HG03442 (cell line): ENCODE measurements at regions not wholly inside any gene's neighbourhood (a gene's known extent, or its start where the extent isn't known, plus 50 kb on each side); places are given as distances from the start of the nearest gene placed in this dataset.

ENCODE experiments used
- ATAC-seq: cut with Tn5 transposase; IDR thresholded peaks from one replicate; pipeline ENCODE4 v1.9.1; 2021; ENCODE audit warnings: mild to moderate bottlenecking, moderate library complexity; ENCODE audit not compliant: unreplicated experiment

DNA sequence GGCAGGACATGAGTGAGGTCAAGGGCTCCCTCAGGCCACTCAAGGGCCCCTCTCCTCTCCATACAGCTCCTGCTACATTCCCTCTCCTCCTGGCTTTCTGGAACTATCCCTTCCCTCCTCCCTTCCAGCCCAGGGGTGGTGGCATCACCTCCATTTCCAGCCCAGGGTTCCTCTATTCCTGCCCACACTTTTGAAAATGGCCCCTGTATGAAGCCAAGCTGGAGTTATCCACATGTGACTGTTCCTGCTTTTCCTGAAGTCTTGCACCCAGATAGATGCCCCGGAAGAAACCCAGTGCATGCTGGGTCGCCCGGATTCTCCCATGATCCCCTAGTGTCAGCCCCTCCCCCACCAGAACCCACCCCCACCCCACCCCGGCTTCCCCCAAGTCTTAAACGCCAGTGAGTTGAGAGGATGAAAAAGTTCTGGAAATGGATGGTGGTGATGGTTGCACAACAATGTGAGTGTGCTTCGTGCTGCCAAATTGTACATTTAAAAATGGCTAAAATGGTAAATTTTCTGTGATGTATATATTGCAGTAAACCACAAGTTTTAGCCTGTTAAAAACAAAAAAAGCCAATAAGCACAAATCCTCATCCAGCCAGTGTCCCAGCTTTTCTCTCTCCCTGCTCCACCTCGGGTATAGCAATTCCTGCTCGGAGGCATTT is 136.9 kb downstream of the SCARB1 start:
- ATAC-seq, result no peak

DNA sequence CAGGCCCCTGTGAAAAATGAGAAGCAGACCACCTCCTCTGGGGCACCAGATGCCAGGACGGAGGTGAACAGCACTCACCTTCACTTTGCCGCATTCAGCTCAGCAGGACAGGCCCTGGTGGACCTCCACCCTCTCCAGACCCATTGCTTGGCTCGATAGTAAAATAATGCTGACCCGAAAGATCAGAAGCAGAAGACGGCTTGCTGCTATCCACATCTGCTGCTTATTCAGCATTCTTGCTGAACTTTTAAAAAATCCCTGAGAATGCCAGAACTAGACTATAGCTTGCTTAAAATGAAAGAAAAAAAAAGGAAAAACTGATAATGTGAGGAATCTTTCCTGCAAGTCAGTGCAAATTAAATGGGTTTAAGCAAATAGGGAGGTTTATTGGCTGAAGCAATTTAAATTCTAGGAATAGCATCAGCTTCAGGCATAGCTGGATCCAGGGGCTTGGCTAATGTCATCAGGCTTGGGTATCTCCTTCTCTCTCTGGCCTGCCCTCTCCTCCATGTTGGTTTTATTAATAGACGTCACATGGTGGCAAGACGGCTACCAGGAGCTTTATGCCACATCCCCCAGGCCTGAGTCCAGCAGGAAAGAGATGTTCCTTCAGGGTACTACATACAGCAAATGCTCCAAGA is 137.9 kb downstream of the SCARB1 start:
- ATAC-seq, result no peak

GRCh38 chr12:124725099-124725498 is 138.6 kb downstream of the SCARB1 start:
- ATAC-seq, result no peak

DNA sequence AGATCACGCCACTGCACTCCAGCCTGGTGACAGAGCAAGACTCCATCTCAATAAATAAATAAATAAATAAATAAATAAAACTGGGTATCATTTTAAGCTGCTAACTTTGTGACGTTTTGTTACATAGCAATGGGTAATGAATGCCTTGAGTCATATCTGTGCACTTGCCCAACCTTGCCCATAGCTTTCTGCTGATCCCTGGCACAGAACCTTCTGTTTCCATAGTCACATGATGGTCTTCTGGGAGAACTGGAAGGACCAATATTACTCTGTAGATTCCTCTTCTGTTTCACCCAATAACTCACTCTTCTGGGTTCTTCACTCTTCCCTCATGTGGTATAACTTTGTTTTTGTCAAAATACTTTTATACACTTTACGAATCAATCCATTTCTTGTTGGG is 140.8 kb downstream of the SCARB1 start:
- no peak for ATAC-seq

GRCh38 chr12:124721501-124722162 is 142.0 kb downstream of the SCARB1 start:
- ATAC-seq, result no peak

- no peak for ATAC-seq
Measured at GRCh38 chr12:124720681-124721500, 142.8 kb downstream of the SCARB1 start.

GRCh38 chr12:124720004-124720680 is 143.5 kb downstream of the SCARB1 start:
- ATAC-seq, result no peak

GRCh38 chr12:124719231-124719630 is 144.4 kb downstream of the SCARB1 start:
- ATAC-seq, result no peak

DNA sequence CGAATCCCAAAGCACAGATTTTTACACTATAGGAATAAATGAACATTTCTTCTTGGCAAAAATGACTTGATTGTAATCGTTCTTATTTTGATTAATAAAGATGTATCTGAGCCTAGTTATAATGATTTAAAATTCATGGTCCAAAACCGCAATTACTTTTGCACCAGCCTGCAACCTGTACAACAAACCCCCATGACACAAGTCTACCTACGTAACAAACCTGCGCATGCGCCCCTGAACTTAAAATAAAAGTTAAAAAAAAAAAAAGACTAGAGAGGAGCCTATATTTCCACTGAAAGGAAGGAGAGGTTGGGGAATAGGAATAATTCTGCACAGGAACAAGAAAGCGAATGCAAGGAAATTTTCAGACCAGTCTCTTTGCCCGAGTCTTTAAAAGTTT is 145.2 kb downstream of the SCARB1 start:
- no peak for ATAC-seq

DNA sequence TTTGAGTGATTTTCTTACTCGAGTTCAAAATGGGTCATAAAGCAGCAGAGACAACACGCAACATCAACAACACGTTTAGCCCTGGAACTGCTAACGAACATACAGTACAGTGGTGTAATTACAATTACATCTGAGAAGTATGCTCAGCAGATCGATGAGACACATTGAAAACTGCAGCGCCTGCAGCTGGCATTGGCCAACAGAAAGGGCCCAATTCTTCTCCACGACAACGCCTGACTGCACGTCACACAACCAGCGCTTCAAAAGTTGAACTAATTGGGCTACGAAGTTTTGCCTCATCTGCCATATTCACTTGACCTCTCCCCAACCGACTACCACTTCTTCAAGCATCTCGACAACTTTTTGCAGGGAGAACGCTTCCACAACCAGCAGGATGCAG is 145.6 kb downstream of the SCARB1 start:
- no peak for ATAC-seq

DNA sequence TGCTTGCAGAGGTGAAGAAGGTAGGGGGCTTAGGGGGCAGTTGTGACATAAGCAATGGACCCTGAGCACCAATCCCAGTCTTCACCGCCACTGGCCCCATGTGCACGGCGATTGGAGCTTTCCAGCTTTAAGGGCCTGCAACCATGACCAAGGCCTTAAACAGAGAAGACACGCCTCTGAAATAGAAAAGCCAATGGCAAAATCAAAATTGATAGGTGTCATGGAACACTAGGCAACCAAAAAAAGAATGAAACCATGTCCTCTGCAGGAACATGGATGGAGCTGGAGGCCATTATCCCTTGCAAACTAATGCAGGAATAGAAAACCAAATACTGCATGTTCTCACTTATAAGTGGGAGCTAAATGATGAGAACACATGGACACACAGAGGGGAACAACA is 146.3 kb downstream of the SCARB1 start:
- ATAC-seq, result no peak

DNA sequence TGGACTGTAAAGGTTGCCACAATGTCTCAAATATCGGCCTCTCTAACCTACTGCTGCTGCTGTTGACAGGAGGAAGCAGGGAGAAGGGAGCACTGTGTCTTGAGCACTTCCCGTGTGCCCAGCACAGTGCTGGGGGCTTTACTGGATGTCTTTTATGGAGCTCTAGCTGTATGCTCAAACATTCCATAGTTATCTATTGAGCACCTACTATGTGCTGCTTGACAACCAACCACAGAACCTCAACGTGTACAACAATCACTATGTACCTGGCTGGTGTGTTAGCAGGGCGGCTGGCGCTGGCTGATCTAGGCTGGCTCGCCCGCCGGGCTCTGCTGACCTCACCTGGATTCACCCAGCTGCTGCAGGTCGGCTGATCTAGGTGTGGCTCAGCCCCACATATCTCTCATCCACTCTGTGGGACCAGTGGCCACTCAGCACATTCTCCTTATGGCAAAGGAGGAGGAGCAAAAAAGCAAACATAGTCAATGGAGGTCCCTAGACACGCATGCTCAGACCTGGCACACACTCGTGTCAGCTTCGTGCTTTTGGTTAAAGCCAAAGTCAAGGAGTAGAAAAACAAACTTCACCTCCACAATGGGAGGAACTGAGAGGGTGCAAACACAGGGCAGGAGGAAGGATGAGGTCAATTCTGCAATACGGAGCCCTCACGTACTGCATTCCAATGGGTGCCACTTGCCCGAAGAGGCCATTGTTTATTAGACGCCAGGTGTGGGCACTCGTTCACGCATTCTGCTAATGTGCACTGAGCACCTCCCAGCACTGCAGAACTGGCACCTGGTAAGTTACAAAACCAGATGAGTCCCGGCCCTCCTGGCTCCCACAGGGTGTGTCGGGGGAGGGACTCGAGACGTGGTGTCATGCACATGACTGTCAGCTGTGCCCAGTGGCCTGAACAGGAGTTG is 147.2 kb downstream of the SCARB1 start:
- no peak for ATAC-seq

GRCh38 chr12:124715121-124715990 is 147.9 kb upstream of the NCOR2 start:
- no peak for ATAC-seq

- ATAC-seq, result peak; percentile 69
Measured at GRCh38 chr12:124713436-124714082, 146.1 kb upstream of the NCOR2 start.

GRCh38 chr12:124713041-124713435 is 145.6 kb upstream of the NCOR2 start:
- ATAC-seq, result peak; percentile 38

- no peak for ATAC-seq
Measured at GRCh38 chr12:124711344-124711743, 143.9 kb upstream of the NCOR2 start.

DNA sequence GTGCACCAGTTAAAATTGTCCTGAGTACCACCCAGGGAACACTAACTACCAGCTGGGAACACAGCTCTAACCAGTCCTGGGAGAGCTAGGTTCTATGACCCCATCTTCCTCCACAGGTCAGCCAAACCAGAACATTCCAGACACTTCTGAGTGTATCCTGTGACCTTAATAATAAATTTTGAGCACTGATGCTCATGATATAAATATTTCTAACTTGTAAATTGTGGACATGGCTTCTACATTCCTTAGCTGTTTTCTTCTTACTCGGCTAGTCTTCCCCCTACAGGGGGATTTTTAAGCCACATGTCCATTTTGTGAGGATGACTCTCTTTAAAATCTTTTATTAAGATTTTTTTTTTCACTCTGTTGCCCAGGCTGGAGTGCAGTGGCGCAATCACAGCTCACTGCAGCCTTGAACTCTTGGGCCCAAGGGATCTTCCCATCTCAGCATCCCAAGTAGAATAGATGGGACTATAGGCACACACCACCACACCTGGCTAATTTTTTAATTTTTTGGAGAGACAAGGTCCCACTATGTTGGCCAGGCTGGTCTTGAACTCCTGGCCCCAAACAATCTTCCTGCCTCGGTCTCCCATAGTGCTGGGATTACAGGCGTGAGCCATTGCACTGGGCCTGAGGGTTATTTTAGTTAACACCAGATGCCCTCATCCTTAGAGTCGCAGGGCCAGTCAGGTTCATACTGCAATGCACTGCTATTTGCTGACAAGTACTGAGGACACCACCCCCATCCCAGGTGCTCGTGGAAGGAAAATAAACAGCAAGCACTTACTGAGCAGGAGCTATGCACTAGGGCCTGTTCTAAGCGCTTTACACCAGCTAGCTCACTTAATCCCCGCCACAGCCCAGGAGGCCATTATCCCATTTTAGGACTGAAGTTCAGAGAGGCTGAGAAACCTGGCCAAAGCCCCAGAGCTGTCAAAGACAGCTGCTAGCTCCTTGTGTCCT is 142.6 kb upstream of the NCOR2 start:
- ATAC-seq, result no peak
